ENCODE measurements at regions not wholly inside any gene's neighbourhood (a gene's known extent, or its start where the extent isn't known, plus 50 kb on each side); places are given as distances from the start of the nearest gene placed in this dataset.

GRCh38 chr7:41416208-41416595 is 286.7 kb downstream of the INHBA start:
- H3K9me3 ChIP-seq (replicated peaks in 1 of 2; ENCODE audit: control insufficient read depth in 1 of 2, insufficient read depth in 1 of 2, low read length in 2 of 2), result peaks cover 0 to 6% of the 10 kb centered on the region in 2 donors
- no peaks in the 10 kb centered on the region for H4K20me1 ChIP-seq (ENCODE audit: insufficient read depth, low read length)
- Mint-ChIP-seq H3K4me1 (no peaks in the 10 kb centered on the region), H3K36me3 (no peaks in the 10 kb centered on the region), H3K4me3 (no peak overlapping the region), H3K27me3 (ENCODE audit: low read depth in 3 of 3) (no peaks in the 10 kb centered on the region), H3K27ac (no peak overlapping the region), H3K9me3 (peaks cover 0 to 7% (median 4%) of the 10 kb centered on the region in 7 donors)
- intact Hi-C loops (cut with micrococcal nuclease), result no loop called here
- H3K36me3 ChIP-seq (replicated peaks in 1 of 2; ENCODE audit: control insufficient read depth in 1 of 2, insufficient read depth in 2 of 2, low read length in 2 of 2), result no peaks in the 10 kb centered on the region
- no peak overlapping the region for H2AFZ ChIP-seq (ENCODE audit: insufficient read depth, low read depth, low read length, poor library complexity, severe bottlenecking)
- no peaks in the 10 kb centered on the region for H3K27me3 ChIP-seq (ENCODE audit: control insufficient read depth in 2 of 2, insufficient read depth in 2 of 2, low read length in 2 of 2)
- no peak overlapping the region for H3K9ac ChIP-seq (ENCODE audit: insufficient read depth, low read length, poor library complexity, severe bottlenecking)
- no peak overlapping the region for H3K4me3 ChIP-seq (replicated peaks in 1 of 3; ENCODE audit: low read depth in 2 of 3, low read length in 3 of 3)
- H3K4me2 ChIP-seq (replicated peaks; ENCODE audit: extremely low read depth, low read length, poor library complexity, severe bottlenecking), result no peak overlapping the region
- no peaks in the 10 kb centered on the region for H3K79me2 ChIP-seq (ENCODE audit: insufficient read depth, low read length)
- no peak for TF ChIP-seq CTCF (IDR thresholded peaks at IDR 0.05)
- no peak overlapping the region for H3K27ac ChIP-seq (ENCODE audit: low read depth in 1 of 2, low read length in 2 of 2)
- no peak for DNase-seq
- no CpG with 5 or more reads among the region's 3 CpGs for WGBS (ENCODE audit: insufficient coverage)
- H3K4me1 ChIP-seq (ENCODE audit: control insufficient read depth in 1 of 2, insufficient read depth in 2 of 2, low read length in 2 of 2), result no peaks in the 10 kb centered on the region

- no peaks in the 10 kb centered on the region for H3K36me3 ChIP-seq (replicated peaks in 1 of 2; ENCODE audit: control insufficient read depth in 1 of 2, insufficient read depth in 2 of 2, low read length in 2 of 2)
- 80% methylated on average over 1 of the region's 5 CpGs for WGBS (ENCODE audit: insufficient coverage)
- intact Hi-C loops (cut with micrococcal nuclease), result no loop called here
Observed at GRCh38 chr7:41415471-41416207, 287.3 kb downstream of the INHBA start.

More at GRCh38 chr7:41415471-41416207, 287.3 kb downstream of the INHBA start:
- no peak overlapping the region for H3K27ac Mint-ChIP-seq
- Histone ChIP-seq H3K9me3 (replicated peaks in 1 of 2; ENCODE audit: control insufficient read depth in 1 of 2, insufficient read depth in 1 of 2, low read length in 2 of 2) (peaks cover 0 to 6% of the 10 kb centered on the region in 2 donors), H2AFZ (ENCODE audit: insufficient read depth, low read depth, low read length, poor library complexity, severe bottlenecking) (no peak overlapping the region), H4K20me1 (ENCODE audit: insufficient read depth, low read length) (no peaks in the 10 kb centered on the region), H3K9ac (ENCODE audit: insufficient read depth, low read length, poor library complexity, severe bottlenecking) (no peak overlapping the region), H3K4me3 (replicated peaks in 1 of 3; ENCODE audit: low read depth in 2 of 3, low read length in 3 of 3) (no peak overlapping the region), H3K4me1 (ENCODE audit: control insufficient read depth in 1 of 2, insufficient read depth in 2 of 2, low read length in 2 of 2) (no peaks in the 10 kb centered on the region), H3K27me3 (ENCODE audit: control insufficient read depth in 2 of 2, insufficient read depth in 2 of 2, low read length in 2 of 2) (no peaks in the 10 kb centered on the region), H3K79me2 (ENCODE audit: insufficient read depth, low read length) (no peaks in the 10 kb centered on the region), H3K4me2 (replicated peaks; ENCODE audit: extremely low read depth, low read length, poor library complexity, severe bottlenecking) (no peak overlapping the region), H3K27ac (ENCODE audit: low read depth in 1 of 2, low read length in 2 of 2) (no peak overlapping the region)
- H3K27me3 Mint-ChIP-seq (ENCODE audit: low read depth in 3 of 3), result no peaks in the 10 kb centered on the region
- TF ChIP-seq CTCF (IDR thresholded peaks at IDR 0.05), result no peak
- no peak for DNase-seq
- no peaks in the 10 kb centered on the region for H3K36me3 Mint-ChIP-seq
- H3K4me1 Mint-ChIP-seq, result no peaks in the 10 kb centered on the region
- H3K9me3 Mint-ChIP-seq, result peaks cover 0 to 7% (median 4%) of the 10 kb centered on the region in 7 donors
- H3K4me3 Mint-ChIP-seq, result no peak overlapping the region

All from CD14-positive monocyte (primary cell).